ENCODE measurements at regions not wholly inside any gene's neighbourhood (a gene's known extent, or its start where the extent isn't known, plus 50 kb on each side); places are given as distances from the start of the nearest gene placed in this dataset.

DNA sequence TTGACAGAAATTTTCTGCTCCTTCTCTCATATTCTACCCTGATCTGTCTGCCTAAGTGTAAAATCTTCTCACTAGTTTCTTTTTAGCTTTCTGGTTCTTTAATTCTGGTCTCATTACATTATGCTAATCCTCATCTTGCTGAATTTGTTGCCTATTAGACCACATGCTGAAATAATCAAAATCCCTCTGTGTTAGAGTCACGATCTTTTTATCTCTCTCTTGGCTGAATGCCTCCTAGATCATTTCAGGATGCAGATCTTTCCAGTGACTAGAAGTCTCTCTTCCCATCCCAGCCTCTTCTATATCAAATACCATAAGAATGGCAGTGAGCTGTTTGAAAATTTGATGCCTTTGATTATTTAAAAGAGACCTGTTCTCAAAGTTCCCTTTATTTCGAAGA, 661.9 kb downstream of the SORCS1 start:
- TF ChIP-seq, protein P1, sequence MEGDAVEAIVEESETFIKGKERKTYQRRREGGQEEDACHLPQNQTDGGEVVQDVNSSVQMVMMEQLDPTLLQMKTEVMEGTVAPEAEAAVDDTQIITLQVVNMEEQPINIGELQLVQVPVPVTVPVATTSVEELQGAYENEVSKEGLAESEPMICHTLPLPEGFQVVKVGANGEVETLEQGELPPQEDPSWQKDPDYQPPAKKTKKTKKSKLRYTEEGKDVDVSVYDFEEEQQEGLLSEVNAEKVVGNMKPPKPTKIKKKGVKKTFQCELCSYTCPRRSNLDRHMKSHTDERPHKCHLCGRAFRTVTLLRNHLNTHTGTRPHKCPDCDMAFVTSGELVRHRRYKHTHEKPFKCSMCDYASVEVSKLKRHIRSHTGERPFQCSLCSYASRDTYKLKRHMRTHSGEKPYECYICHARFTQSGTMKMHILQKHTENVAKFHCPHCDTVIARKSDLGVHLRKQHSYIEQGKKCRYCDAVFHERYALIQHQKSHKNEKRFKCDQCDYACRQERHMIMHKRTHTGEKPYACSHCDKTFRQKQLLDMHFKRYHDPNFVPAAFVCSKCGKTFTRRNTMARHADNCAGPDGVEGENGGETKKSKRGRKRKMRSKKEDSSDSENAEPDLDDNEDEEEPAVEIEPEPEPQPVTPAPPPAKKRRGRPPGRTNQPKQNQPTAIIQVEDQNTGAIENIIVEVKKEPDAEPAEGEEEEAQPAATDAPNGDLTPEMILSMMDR (IDR thresholded peaks at IDR 0.05) = no peak
- TF ChIP-seq ZFX (IDR thresholded peaks at IDR 0.05; ENCODE audit: borderline replicate concordance) = no peak

All from 22Rv1 (cell line).